ENCODE measurements at regions not wholly inside any gene's neighbourhood (a gene's known extent, or its start where the extent isn't known, plus 50 kb on each side); places are given as distances from the start of the nearest gene placed in this dataset.
"Not testable (repeated sequence)": the region's sequence is repeated elsewhere in the genome, so short reads cannot be mapped to it uniquely, and the experiment has no call there.

DNA sequence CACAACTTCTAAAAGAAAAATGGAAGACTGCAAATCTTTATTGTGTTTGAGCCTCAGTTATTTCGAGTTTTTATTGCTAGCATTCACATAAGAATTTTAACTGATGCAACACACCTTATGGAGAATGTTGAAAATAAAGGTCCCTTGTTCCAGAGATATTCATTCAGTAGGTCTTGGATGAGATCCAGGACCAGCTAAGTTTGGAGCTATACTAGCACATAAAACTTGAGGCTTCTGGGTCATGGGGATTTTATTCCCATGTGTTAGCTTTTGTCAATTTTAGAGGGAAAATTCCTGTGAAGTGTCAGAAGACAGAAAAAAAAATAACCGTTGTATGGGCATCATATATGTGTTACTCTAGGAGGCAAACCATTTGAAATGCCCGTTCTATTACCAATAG is 693.2 kb upstream of the MIS18BP1 start:
- Histone ChIP-seq H3K4me3 (ENCODE audit: insufficient read depth, low read length, poor library complexity, severe bottlenecking) (no peak overlapping the region), H3K79me2 (ENCODE audit: insufficient read depth, low read length) (no peaks in the 10 kb centered on the region), H4K20me1 (ENCODE audit: low read depth, low read length) (no peaks in the 10 kb centered on the region), H3F3A (ENCODE audit: insufficient read depth) (no peaks in the 10 kb centered on the region), H3K9me2 (replicated peaks; ENCODE audit: insufficient read depth, low read length) (no peaks in the 10 kb centered on the region), H3K9me3 (ENCODE audit: insufficient read depth, low read length) (no peaks in the 10 kb centered on the region), H3K4me2 (ENCODE audit: low read depth, low read length, poor library complexity, severe bottlenecking) (no peak overlapping the region), H3K36me3 (ENCODE audit: low read length) (no peaks in the 10 kb centered on the region), H2AFZ (ENCODE audit: low read depth, low read length, severe bottlenecking) (no peak overlapping the region), H3K9ac (ENCODE audit: low read length) (no peak overlapping the region), H3K27me3 (ENCODE audit: low read length) (no peaks in the 10 kb centered on the region), H3K27ac (ENCODE audit: low read depth, low read length) (no peak overlapping the region)
- TF ChIP-seq EZH2phosphoT487 (conservative IDR thresholded peaks at IDR 0.05; ENCODE audit: low read length) = no peak
- TF ChIP-seq, protein P1, sequence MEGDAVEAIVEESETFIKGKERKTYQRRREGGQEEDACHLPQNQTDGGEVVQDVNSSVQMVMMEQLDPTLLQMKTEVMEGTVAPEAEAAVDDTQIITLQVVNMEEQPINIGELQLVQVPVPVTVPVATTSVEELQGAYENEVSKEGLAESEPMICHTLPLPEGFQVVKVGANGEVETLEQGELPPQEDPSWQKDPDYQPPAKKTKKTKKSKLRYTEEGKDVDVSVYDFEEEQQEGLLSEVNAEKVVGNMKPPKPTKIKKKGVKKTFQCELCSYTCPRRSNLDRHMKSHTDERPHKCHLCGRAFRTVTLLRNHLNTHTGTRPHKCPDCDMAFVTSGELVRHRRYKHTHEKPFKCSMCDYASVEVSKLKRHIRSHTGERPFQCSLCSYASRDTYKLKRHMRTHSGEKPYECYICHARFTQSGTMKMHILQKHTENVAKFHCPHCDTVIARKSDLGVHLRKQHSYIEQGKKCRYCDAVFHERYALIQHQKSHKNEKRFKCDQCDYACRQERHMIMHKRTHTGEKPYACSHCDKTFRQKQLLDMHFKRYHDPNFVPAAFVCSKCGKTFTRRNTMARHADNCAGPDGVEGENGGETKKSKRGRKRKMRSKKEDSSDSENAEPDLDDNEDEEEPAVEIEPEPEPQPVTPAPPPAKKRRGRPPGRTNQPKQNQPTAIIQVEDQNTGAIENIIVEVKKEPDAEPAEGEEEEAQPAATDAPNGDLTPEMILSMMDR (IDR thresholded peaks at IDR 0.05; ENCODE audit: insufficient read depth, low read length, poor library complexity, severe bottlenecking) = no peak

DNA sequence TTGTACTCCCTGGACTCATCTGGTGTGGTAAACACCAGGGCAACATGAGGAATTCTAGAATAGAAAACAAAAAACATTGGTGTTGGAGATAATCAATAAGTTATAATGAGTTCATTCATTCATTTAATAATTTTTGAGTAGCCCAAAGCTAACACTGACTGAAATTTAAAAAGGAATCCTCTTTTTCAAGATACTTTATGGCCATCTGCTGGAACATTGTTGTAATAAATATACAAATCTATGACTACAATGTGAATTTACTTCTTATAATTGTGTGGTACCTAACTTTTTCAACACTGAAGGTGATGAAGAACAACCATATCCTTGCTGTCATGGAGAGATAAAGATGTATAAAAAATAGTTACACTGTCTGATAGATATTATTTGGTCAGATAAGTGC is 687.3 kb upstream of the MIS18BP1 start:
- H3F3A ChIP-seq (ENCODE audit: insufficient read depth) = no peaks in the 10 kb centered on the region
- H3K36me3 ChIP-seq (ENCODE audit: low read length) = no peaks in the 10 kb centered on the region
- no peak overlapping the region for H3K27ac ChIP-seq (ENCODE audit: low read depth, low read length)
- no peaks in the 10 kb centered on the region for H3K79me2 ChIP-seq (ENCODE audit: insufficient read depth, low read length)
- no peaks in the 10 kb centered on the region for H3K9me2 ChIP-seq (replicated peaks; ENCODE audit: insufficient read depth, low read length)
- no peaks in the 10 kb centered on the region for H4K20me1 ChIP-seq (ENCODE audit: low read depth, low read length)
- H3K9me3 ChIP-seq (ENCODE audit: insufficient read depth, low read length) = no peaks in the 10 kb centered on the region
- no peak overlapping the region for H3K9ac ChIP-seq (ENCODE audit: low read length)
- TF ChIP-seq, protein P1 (IDR thresholded peaks at IDR 0.05; ENCODE audit: insufficient read depth, low read length, poor library complexity, severe bottlenecking) = no peak
- no peak for TF ChIP-seq EZH2phosphoT487 (conservative IDR thresholded peaks at IDR 0.05; ENCODE audit: low read length)
- H2AFZ ChIP-seq (ENCODE audit: low read depth, low read length, severe bottlenecking) = no peak overlapping the region
- no peaks in the 10 kb centered on the region for H3K27me3 ChIP-seq (ENCODE audit: low read length)
- no peak overlapping the region for H3K4me3 ChIP-seq (ENCODE audit: insufficient read depth, low read length, poor library complexity, severe bottlenecking)
- no peak overlapping the region for H3K4me2 ChIP-seq (ENCODE audit: low read depth, low read length, poor library complexity, severe bottlenecking)

DNA sequence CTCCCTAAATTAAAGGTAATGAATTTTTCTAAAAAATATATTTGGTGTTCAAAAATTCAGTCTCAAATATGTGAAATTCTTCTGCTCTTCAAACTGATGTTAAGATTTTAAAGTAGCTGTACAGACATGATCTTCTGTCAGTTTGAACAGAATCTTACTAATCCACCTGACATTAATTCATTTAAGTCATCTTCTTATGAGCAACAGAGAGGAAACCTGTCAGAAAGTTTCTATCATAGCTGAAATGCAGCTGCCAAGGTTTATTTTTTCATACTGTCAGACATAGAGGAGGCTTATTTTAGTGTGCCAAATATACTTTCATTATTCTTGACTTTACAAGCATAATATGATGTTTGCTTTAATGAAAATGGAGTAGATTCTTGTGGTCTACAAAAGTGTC is 686.6 kb upstream of the MIS18BP1 start:
- no peaks in the 10 kb centered on the region for H3K9me3 ChIP-seq (ENCODE audit: insufficient read depth, low read length)
- no peaks in the 10 kb centered on the region for H3K36me3 ChIP-seq (ENCODE audit: low read length)
- H3K79me2 ChIP-seq (ENCODE audit: insufficient read depth, low read length) = no peaks in the 10 kb centered on the region
- H3K4me2 ChIP-seq (ENCODE audit: low read depth, low read length, poor library complexity, severe bottlenecking) = no peak overlapping the region
- TF ChIP-seq EZH2phosphoT487 (conservative IDR thresholded peaks at IDR 0.05; ENCODE audit: low read length) = no peak
- TF ChIP-seq, protein P1 (IDR thresholded peaks at IDR 0.05; ENCODE audit: insufficient read depth, low read length, poor library complexity, severe bottlenecking) = no peak
- no peak overlapping the region for H3K4me3 ChIP-seq (ENCODE audit: insufficient read depth, low read length, poor library complexity, severe bottlenecking)
- H4K20me1 ChIP-seq (ENCODE audit: low read depth, low read length) = no peaks in the 10 kb centered on the region
- no peaks in the 10 kb centered on the region for H3F3A ChIP-seq (ENCODE audit: insufficient read depth)
- H3K27ac ChIP-seq (ENCODE audit: low read depth, low read length) = no peak overlapping the region
- no peak overlapping the region for H2AFZ ChIP-seq (ENCODE audit: low read depth, low read length, severe bottlenecking)
- H3K9me2 ChIP-seq (replicated peaks; ENCODE audit: insufficient read depth, low read length) = no peaks in the 10 kb centered on the region
- H3K27me3 ChIP-seq (ENCODE audit: low read length) = no peaks in the 10 kb centered on the region
- no peak overlapping the region for H3K9ac ChIP-seq (ENCODE audit: low read length)

DNA sequence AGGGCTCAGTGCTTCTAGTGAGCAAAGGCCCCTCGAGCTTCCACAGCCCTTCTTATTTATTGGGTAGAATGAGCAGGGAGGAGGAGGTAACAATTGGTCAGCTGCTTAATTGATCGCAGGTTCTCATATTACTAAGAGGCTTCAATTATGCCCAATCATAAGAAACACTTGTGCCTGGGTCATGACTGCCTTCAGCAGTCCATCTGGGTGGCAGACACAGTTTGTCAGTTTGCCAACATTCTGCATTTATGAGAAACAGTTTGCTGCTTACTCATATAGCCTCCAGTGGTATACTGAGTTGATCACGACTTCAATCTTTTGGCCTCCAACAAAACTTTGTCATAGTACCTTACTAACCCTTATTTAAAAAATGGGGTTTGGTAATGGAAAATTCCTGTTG is 667.0 kb upstream of the MIS18BP1 start:
- H3K9me3 ChIP-seq (ENCODE audit: insufficient read depth, low read length); H3K27ac ChIP-seq (ENCODE audit: low read depth, low read length); H3K4me3 ChIP-seq (ENCODE audit: insufficient read depth, low read length, poor library complexity, severe bottlenecking); H3K36me3 ChIP-seq (ENCODE audit: low read length); H3K27me3 ChIP-seq (ENCODE audit: low read length); H3K79me2 ChIP-seq (ENCODE audit: insufficient read depth, low read length); H3K9me2 ChIP-seq (replicated peaks; ENCODE audit: insufficient read depth, low read length); H3K9ac ChIP-seq (ENCODE audit: low read length); H3F3A ChIP-seq (ENCODE audit: insufficient read depth); H2AFZ ChIP-seq (ENCODE audit: low read depth, low read length, severe bottlenecking); H3K4me2 ChIP-seq (ENCODE audit: low read depth, low read length, poor library complexity, severe bottlenecking); H4K20me1 ChIP-seq (ENCODE audit: low read depth, low read length): not testable (repeated sequence)
